IPS-18c (cell line): ENCODE measurements at regions not wholly inside any gene's neighbourhood (a gene's known extent, or its start where the extent isn't known, plus 50 kb on each side); places are given as distances from the start of the nearest gene placed in this dataset.
"Not testable (repeated sequence)": the region's sequence is repeated elsewhere in the genome, so short reads cannot be mapped to it uniquely, and the experiment has no call there.

Source experiments
- H3K4me3 ChIP-seq: 2 replicates; pipeline ENCODE4 v1.7.0; 2013; ENCODE audit warnings: low read depth, mild to moderate bottlenecking, low read length, moderate library complexity; ENCODE audit not compliant: insufficient read depth
- H3K9me3 ChIP-seq: one replicate; pipeline ENCODE4 v1.6.1; 2013; ENCODE audit warnings: mild to moderate bottlenecking, low read length, moderate library complexity; ENCODE audit not compliant: control insufficient read depth, insufficient read depth

DNA sequence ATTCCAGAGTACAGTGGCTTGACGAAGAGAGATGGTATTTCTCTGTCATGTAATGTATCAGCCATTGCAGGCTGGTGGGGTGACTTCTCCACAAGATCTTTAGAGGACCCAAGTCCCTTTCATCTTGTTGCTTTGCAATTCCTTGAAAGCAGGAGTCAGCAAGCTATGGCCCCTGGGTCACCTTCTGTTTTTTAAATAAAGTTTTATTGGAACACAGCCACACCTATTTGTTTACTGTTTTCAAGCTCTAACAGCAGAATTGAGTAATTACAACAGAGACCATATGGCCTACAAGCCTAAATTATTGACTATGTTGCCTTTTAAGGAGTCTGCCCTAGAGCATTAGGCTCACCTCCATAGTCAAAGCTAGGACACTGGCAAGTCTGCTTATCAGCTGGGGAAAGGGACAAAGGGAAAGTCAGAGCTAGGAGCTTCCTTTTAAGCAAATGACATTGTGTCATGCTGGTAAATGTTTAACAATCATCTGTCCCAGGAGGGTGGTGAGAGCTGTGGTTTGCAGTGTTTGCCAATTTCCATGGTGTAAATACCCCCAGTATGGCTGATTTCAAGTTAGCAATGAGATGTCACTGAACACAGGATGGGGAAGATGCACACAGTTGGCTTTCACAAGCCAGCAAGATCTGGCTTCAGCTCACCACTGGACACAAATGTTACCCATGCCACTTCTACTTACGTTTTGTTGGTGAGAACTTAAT, 87.7 kb upstream of the PWP1 start:
- Histone ChIP-seq H3K9me3 (peaks cover 4% of the 10 kb centered on the region), H3K4me3 (no peak overlapping the region)

DNA sequence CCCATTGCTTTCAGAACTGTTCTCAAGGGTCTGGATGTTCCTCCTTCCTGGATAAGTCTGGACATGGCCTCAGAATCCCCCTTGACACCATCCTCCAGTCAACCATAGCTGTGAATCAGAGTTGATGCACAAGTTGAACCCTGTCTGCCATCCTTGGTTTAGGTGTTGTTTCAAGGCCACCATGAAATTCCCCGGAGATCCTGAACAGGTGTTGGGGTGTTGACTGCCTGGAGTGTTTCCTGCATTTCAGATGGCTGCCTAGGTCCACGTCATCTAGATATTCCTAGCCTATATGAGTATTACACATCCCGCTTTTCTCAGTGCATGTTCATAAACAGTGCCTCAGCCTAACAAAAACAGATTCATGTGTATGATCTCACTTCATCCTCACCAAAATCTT, 86.7 kb upstream of the PWP1 start:
- H3K4me3 ChIP-seq: no peak overlapping the region
- H3K9me3 ChIP-seq: peaks cover under 1% of the 10 kb centered on the region

DNA sequence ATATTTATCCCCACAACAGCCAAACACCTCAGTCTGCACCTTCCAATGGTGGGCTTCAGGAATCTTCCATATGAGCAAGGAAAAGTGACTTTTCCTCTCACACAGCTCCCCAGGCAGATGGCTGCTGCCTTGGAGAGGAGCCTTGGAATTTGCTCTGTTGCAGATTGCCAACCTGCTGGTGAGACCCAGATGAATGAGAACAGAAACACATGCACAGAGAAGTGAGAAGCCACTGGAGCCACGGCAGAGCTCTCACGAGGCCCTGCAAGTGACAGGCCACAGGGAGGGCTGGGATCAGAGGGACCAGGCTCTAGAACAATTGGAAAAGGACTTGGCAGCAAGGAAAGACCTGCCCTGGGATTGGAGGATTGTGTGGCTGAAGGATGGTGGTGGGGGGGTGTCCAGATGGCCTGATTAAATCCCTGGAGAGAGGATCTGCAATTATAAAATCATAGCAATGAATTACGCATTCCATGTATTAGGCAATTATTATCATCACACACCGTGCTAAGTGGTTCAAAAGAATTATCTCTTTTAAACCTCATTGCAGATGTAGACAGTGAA, 84.9 kb upstream of the PWP1 start:
- Histone ChIP-seq H3K9me3 (no peaks in the 10 kb centered on the region), H3K4me3 (no peak overlapping the region)

DNA sequence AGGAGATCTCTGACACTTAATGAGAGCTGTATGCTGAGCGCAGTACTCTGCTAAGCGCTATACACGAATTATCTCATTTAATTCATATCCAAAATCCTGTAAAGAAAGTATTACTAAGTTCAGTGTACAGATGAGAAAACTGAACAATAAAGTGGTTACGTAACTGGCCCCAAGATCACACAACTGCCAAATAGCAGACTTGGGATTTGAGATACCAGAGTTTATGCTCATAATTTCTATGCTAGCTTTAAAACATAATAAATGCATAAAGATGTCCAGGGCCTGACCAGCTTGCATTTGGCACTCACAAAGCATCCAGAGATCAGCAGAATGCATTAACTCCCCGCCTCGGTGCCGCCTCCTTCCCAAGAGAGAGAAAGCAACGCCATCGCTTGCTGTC, 83.2 kb upstream of the PWP1 start:
- no peaks in the 10 kb centered on the region for H3K9me3 ChIP-seq

DNA sequence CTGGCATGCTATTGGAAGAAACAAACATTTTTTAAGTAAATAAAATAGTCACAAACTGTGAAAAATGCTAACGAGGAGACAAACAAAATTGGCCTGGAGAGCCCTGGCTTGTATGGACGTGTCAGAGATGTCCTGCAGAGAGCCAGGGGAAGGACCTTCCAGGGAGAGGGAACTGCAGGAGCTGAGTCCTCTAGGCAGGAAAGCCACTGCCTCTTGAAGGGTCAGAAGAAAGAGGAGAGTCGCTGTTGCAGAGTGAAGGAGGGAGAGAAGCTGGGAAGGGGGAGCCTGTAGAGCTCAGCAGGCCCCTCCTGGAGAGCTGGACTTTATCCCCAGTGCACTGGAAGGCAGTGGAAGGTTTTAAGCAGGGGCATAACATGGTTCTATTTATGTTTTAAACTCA, 80.3 kb upstream of the PWP1 start:
- no peaks in the 10 kb centered on the region for H3K9me3 ChIP-seq
- no peak overlapping the region for H3K4me3 ChIP-seq

More for the DNA sequence above, 83.2 kb upstream of the PWP1 start:
- H3K4me3 ChIP-seq: no peak overlapping the region

DNA sequence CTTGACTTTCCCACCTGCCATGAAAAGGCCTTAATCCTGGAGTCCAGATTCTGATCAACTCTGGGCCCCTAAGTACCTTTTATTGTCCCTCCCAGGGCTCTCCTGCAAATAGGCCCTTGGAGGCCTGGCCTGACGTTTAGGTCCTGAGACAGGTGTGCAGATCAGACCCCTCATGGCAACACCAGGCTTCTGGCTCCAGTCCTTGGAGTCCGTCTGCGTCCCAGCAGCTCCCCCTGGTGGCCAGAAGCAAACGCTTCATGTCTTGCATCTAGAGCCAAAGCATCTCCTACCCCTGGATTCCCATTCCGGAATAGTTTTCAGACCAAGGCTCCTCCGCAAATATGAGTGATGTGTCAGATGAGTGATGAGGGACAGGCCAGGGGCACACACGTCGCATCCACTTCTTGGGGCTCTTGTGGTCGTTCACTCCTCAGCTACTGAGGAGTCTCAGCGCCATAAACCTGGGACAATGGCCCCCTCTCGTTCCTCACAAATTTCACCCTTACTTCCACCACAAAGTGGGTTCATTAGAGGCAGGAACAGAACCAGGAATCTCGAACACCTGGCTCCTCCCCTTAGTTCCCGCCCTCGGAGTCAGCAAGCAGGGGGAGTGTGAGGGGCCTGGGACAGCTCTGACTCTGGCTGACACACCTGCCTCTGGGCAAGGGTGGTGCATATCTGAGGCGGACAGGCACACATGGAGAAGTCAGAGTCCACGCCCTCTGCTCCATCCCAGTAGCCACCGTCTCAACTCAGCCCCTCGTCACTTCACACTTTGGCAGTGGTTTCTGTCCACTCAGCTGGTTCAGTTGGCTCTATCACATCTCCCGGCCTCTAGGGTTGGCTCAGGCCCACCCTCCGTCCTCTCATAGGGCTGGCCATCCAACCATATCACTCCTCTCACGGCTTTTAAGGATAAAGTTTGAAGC, 77.9 kb upstream of the PWP1 start:
- Histone ChIP-seq H3K4me3 (no peak overlapping the region), H3K9me3 (no peaks in the 10 kb centered on the region)

DNA sequence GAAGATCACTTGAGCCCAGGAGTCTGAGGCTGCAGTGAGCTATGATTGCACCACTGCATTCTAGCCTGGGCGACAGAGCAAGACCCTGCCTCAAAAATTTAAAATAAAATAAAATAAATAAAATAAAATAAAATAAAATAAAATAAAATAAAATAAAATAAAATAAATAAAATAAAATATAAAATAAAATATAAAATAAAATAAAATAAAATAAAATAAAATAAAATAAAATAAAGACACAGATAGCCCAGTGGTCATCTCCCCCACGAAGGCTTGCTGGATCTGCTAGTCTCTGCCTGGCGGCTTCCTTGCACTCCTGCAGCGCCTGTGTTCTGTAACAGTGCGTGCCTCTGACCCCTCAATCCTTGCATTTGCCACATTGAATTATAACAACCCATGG, 76.8 kb upstream of the PWP1 start:
- H3K4me3 ChIP-seq, H3K9me3 ChIP-seq: not testable (repeated sequence)

DNA sequence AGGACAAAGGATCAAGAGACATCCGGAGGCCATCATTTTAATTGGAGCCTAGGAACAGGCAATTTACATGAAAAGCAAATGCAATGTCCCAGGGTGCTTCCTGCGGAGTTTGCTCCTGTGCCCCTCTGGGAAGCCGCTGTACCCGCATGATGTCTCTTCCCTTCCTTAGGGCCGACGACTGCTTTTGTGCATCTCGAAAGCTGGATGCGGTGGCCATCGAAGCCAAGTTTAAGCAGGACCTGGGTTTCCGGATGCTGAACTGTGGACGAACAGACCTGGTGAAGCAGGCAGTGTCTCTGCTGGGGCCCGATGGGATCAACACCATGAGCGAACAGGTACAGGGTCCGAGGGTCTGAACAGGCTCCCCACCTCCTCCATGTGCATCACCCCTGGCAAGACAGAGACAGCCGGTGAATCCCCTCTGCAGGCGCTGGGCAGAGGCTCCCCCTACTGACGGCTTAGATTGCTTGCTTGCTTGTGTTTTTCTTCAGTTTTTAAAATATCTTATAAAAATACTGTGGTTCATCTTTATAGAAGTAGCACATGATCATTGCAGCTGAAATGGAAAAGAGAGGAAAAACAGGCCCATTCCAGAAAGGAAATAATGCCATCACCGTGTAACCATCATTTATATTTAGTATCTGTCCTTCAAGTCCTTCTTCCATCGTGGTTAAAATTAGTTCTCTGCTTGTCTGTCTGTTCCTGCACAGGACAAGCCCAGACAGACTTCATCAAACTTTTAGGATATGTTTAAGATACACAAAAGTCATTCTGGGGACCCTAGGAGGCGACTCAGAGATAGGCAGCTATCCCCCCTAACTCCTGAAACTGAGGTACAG, 75.4 kb upstream of the PWP1 start:
- Histone ChIP-seq H3K9me3 (no peaks in the 10 kb centered on the region), H3K4me3 (no peak overlapping the region)

DNA sequence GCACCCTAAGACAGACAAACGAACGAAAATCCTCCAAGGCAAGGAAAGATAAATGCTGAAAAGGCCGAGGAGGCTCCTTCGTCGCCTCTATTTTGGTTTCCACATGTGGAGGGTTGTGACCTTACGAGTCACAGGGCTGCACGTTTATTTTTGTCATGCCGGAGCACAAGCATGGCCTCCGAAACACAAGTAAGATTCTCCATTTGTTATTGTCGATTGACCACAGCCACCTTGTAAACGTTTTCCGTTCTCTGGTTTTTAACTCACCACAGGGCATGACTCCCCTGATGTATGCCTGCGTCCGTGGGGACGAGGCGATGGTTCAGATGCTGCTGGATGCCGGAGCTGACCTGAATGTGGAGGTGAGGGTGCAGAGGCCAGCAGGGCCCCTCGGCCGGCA, 73.1 kb upstream of the PWP1 start:
- Histone ChIP-seq H3K4me3 (no peak overlapping the region), H3K9me3 (no peaks in the 10 kb centered on the region)

DNA sequence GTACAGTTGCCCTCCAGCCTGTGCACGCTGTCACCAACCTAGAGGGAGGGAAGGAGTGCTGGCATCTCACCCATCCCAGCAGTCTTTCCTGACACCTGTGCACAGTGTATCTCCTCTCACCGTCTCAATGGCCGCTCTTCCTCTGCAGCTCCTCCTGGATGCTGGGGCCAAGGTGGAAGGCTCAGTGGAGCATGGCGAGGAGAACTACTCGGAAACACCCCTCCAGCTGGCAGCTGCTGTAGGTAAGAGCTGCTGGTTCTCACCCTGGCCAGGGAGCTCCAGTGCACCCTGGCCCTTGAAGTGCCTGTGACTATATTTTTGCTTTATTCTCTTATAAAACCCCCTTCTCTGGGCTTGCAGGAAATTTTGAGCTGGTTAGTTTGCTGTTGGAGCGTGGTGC, 68.7 kb upstream of the PWP1 start:
- H3K4me3 ChIP-seq: no peak overlapping the region
- no peaks in the 10 kb centered on the region for H3K9me3 ChIP-seq

DNA sequence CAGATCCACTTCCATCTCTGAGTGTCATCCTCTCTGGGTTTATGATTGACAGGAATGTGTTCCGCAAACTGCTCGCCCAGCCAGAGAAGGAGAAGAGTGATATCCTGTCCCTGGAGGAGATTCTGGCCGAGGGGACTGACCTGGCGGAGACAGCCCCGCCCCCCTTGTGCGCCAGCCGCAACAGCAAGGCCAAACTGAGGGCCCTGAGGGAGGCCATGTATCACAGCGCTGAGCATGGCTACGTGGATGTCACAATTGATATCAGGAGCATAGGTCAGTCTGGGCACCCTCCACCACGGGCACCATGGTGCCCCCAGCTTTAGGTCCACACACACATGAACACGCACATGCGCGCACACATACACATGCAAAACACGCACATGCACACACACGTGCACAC, 67.5 kb upstream of the PWP1 start:
- no peaks in the 10 kb centered on the region for H3K9me3 ChIP-seq
- H3K4me3 ChIP-seq: no peak overlapping the region

DNA sequence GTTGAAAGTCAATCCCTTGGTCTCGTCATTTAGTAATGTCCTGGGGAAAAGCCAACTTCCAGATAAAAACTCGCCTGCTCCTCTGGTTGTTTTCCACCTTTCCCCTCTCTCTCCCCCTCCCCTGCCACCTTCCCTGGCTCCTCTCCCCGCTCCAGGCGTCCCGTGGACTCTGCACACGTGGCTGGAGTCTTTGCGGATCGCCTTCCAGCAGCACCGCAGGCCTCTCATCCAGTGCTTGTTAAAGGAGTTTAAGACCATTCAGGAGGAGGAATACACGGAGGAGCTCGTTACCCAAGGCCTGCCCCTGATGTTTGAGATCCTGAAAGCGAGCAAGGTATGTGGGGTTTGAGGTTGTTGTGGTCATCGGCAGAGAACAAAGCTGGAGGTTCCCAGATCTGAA, 65.8 kb upstream of the PWP1 start:
- Histone ChIP-seq H3K9me3 (peaks cover 3% of the 10 kb centered on the region), H3K4me3 (no peak overlapping the region)

DNA sequence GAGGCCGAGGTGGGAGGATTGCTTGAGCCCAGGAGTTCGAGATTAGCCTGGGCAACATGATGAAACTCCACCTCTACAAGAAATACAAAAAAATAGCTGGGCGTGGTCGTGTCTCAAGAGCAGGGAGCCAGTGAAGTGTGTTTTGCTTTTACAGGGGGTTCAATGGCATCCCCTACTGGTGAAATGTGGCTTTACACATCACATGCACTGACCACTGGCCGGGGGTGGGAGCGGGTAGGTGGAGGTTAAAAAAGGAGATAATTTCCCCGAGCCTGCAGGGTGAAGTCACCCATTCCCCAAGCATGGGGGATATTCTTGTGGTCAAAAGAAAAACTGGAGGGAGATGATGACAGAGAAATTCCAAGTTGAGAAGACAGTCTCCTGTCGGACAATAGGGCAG, 63.6 kb upstream of the PWP1 start:
- Histone ChIP-seq H3K9me3 (peaks cover 3% of the 10 kb centered on the region), H3K4me3 (no peak overlapping the region)

DNA sequence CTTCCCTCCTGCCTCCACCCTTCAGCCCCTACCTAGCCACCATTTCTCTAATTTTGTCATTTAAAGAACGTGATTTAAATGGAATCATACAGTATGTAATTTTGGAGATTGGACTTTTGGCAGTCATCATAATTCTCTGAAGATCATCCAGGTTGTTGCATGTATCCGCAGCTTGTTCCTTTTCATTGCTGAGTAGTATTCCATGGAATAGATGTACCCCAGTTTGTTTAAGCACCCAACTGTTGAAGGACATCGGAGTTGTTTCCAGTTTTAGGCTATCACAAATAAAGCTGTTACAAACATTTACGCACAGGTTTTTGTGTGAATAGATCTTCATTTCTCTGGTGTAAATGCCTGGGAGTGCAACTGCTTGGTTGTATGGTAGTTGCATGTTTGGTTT, 61.1 kb upstream of the PWP1 start:
- Histone ChIP-seq H3K9me3 (peaks cover 3% of the 10 kb centered on the region), H3K4me3 (no peak overlapping the region)

DNA sequence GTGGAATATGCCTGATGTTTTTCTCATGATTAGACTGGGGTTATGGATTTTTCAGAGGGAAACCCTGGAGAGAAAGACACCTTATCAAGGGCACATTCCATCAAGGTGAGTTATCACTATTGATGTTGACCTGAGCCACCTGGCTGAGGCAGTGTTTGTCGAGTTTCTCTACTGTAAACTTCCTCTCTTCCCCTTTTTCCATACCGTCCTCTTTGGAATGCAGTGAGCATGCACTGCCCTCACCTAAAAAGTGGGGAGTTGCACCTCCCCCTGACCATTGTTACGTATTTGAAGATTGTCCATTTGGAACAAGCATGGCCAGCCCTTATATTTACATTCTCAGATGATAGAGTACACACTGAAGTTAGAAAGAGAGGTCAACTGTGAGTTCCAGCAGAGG, 53.9 kb upstream of the PWP1 start:
- Histone ChIP-seq H3K4me3 (no peak overlapping the region), H3K9me3 (no peaks in the 10 kb centered on the region)

DNA sequence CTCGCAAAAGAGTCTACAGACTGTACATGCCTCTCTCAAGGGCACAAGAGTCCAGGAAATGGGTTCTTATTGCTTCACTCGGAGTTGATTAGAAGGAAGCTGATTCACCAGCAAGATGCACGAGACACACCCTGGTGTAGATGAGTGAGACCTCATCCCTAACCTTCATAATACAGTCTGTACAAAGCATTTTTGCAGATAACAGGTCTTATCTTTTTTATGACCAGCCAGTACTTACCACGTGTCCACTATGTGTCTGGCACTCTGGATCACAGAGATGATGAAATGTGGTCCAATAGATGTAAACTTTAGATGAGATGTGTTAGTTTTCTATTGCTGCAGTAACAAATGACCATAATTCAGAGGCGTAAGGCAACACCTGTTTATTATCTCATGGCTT, 53.4 kb upstream of the PWP1 start:
- Histone ChIP-seq H3K4me3 (no peak overlapping the region), H3K9me3 (no peaks in the 10 kb centered on the region)

DNA sequence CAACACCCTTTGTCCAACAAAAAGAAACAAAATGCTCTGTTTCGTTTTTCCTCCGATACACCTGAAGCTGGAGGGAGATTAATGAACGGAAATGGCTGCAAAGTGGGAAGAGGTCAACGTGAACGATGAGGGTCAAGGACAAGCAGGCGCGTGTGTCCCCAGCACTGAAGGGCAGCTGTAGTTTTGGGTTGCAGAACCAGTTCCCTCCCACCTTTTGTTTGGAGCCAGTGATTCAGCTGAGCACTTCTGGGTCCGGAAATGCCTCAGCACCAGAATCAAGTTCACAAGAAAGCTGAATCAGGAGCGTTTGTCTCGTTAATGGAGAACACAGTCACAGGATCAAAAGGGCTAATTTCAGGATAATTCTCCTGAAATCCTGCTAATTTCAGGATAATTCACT, 51.1 kb upstream of the PWP1 start:
- peaks cover 2% of the 10 kb centered on the region for H3K9me3 ChIP-seq
- H3K4me3 ChIP-seq: no peak overlapping the region
